ENCODE measurements at regions not wholly inside any gene's neighbourhood (a gene's known extent, or its start where the extent isn't known, plus 50 kb on each side); places are given as distances from the start of the nearest gene placed in this dataset.
A peak's percentile ranks its signal among the peaks of the same experiment; 100 is the strongest.

DNA sequence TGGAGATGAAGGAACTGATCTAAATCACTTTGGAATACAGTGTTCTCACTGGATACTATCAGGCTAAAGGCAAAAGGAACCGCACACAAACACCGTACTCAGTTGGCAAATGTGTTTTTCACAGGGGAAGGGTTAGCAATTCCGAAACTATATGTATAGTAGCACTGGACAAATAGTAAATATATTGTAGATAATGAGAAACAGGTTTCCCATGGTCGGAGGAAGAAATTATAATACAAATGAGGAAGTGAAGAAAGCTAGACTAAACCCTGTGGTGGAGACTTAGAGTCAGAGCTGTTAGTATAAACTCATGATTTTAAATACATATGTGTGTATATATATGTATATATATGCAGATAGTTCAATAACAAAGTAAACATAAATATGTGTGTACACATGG, 414.1 kb upstream of the SALL1 start:
- Mint-ChIP-seq H3K27me3 (peaks cover 11% of the 10 kb centered on the region), H3K9me3 (peaks cover 5% of the 10 kb centered on the region), H3K27ac (no peak overlapping the region), H3K4me1 (ENCODE audit: unreplicated experiment) (peaks cover 11% of the 10 kb centered on the region), H3K4me3 (no peak overlapping the region), H3K36me3 (no peaks in the 10 kb centered on the region)
- no peak for TF ChIP-seq CTCF (conservative IDR thresholded peaks at IDR 0.05)
- no peak for DNase-seq (ENCODE audit: extremely low spot score, unreplicated experiment)

GRCh38 chr16:51562891-51563290, 411.8 kb upstream of the SALL1 start:
- H3K4me1 Mint-ChIP-seq (ENCODE audit: unreplicated experiment) = peaks cover 9% of the 10 kb centered on the region
- TF ChIP-seq CTCF (conservative IDR thresholded peaks at IDR 0.05) = no peak
- H3K27me3 Mint-ChIP-seq = peaks cover 26% of the 10 kb centered on the region
- H3K4me3 Mint-ChIP-seq = no peak overlapping the region
- no peaks in the 10 kb centered on the region for H3K36me3 Mint-ChIP-seq
- H3K27ac Mint-ChIP-seq = no peak overlapping the region
- DNase-seq (ENCODE audit: extremely low spot score, unreplicated experiment) = no peak
- peaks cover 5% of the 10 kb centered on the region for H3K9me3 Mint-ChIP-seq

GRCh38 chr16:51559901-51560300, 408.8 kb upstream of the SALL1 start:
- Mint-ChIP-seq H3K4me1 (ENCODE audit: unreplicated experiment) (peaks cover 28% of the 10 kb centered on the region), H3K4me3 (no peak overlapping the region), H3K27me3 (peaks cover 48% of the 10 kb centered on the region), H3K9me3 (peaks cover 5% of the 10 kb centered on the region), H3K27ac (no peak overlapping the region), H3K36me3 (no peaks in the 10 kb centered on the region)
- no peak for DNase-seq (ENCODE audit: extremely low spot score, unreplicated experiment)
- TF ChIP-seq CTCF (conservative IDR thresholded peaks at IDR 0.05) = no peak

DNA sequence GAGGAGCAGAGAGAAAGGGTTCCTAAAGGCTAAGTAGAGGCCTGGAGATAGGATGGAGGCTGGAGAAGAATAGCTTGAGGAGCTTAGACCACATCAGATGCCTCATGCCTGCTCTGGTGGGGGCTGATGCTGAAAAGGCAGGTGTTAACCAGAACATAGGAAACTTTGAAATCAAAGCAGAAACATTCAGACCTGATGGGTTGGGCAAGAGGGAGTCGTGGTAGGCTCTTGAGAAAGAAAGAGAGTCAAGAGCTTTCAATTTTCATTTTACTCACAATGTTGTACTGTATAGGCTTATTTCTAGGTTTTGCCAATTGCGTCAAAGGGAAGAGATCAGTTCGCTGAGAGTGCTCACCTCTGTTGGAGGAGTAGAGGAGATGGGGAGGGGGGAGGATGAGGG, 406.6 kb upstream of the SALL1 start:
- DNase-seq (ENCODE audit: extremely low spot score, unreplicated experiment) = no peak
- no peaks in the 10 kb centered on the region for H3K36me3 Mint-ChIP-seq
- no peak for TF ChIP-seq CTCF (conservative IDR thresholded peaks at IDR 0.05)
- H3K27ac Mint-ChIP-seq = no peak overlapping the region
- H3K9me3 Mint-ChIP-seq = no peaks in the 10 kb centered on the region
- peaks cover 32% of the 10 kb centered on the region for H3K4me1 Mint-ChIP-seq (ENCODE audit: unreplicated experiment)
- no peak overlapping the region for H3K4me3 Mint-ChIP-seq
- peaks cover 48% of the 10 kb centered on the region for H3K27me3 Mint-ChIP-seq

GRCh38 chr16:51556694-51557340, 405.7 kb upstream of the SALL1 start:
- no peak overlapping the region for H3K27ac Mint-ChIP-seq
- no peaks in the 10 kb centered on the region for H3K36me3 Mint-ChIP-seq
- peaks cover 27% of the 10 kb centered on the region for H3K4me1 Mint-ChIP-seq (ENCODE audit: unreplicated experiment)
- no peaks in the 10 kb centered on the region for H3K9me3 Mint-ChIP-seq
- peaks cover 48% of the 10 kb centered on the region for H3K27me3 Mint-ChIP-seq
- no peak for DNase-seq (ENCODE audit: extremely low spot score, unreplicated experiment)
- no peak for TF ChIP-seq CTCF (conservative IDR thresholded peaks at IDR 0.05)
- peak overlapping the region; percentile 16 for H3K4me3 Mint-ChIP-seq

GRCh38 chr16:51553910-51554309, 402.8 kb upstream of the SALL1 start:
- peaks cover 27% of the 10 kb centered on the region for H3K4me1 Mint-ChIP-seq (ENCODE audit: unreplicated experiment)
- H3K27ac Mint-ChIP-seq = no peak overlapping the region
- no peak for TF ChIP-seq CTCF (conservative IDR thresholded peaks at IDR 0.05)
- H3K27me3 Mint-ChIP-seq = peaks cover 33% of the 10 kb centered on the region
- no peaks in the 10 kb centered on the region for H3K36me3 Mint-ChIP-seq
- no peaks in the 10 kb centered on the region for H3K9me3 Mint-ChIP-seq
- no peak for DNase-seq (ENCODE audit: extremely low spot score, unreplicated experiment)
- H3K4me3 Mint-ChIP-seq = no peak overlapping the region
